Ovary (tissue), 7 donors: ENCODE measurements at regions not wholly inside any gene's neighbourhood (a gene's known extent, or its start where the extent isn't known, plus 50 kb on each side); places are given as distances from the start of the nearest gene placed in this dataset.

Experiments used
- DNase-seq, 5 donors: peaks; one replicate each; pipeline ENCODE4 v3.0.0-alpha.2; 2019 to 2020
- H3K27ac ChIP-seq, 2 donors: fragments of 200-600 bp; one replicate each; pipeline versions ENCODE4 v1.5.1 to v1.8.0; 2019 to 2022
- H3K27me3 ChIP-seq: fragments of 200-600 bp; one replicate; pipeline ENCODE4 v1.8.0; 2022
- H3K36me3 ChIP-seq: fragments of 200-600 bp; sonication (generic); one replicate; pipeline ENCODE4 v1.5.1; 2019
- H3K4me1 ChIP-seq: one replicate; pipeline ENCODE4 v1.8.1; 2013; ENCODE audit warnings: mild to moderate bottlenecking, moderate library complexity; ENCODE audit not compliant: insufficient read depth
- H3K4me3 ChIP-seq: fragments of 200-600 bp; sonication (generic); one replicate; pipeline ENCODE4 v1.5.1; 2017
- H3K9me3 ChIP-seq, 2 donors: fragments of 200-600 bp in 1 of 2; sonication (generic) in 1 of 2; one replicate each; pipeline versions ENCODE4 v1.5.1 to v1.8.1; 2013 to 2019; ENCODE audit warnings: mild to moderate bottlenecking in 1 of 2, moderate library complexity in 1 of 2
- CTCF ChIP-seq, 3 donors: fragments of 450-650 bp in 2 of 3; fragments of 200-600 bp in 1 of 3; IDR thresholded peaks; one replicate each; pipeline versions ENCODE4 v1.5.1 to v1.8.0; 2016 to 2022; ENCODE audit warnings: antibody characterized with exemption in 3 of 3, mild to moderate bottlenecking in 1 of 3
- EP300 ChIP-seq: sonication (generic); formaldehyde crosslinking; IDR thresholded peaks from one replicate; pipeline ENCODE4 v1.6.1; 2017; ENCODE audit warnings: antibody characterized with exemption
- POLR2A ChIP-seq: fragments of 450-650 bp; IDR thresholded peaks from one replicate; pipeline ENCODE4 v1.6.1; 2017; ENCODE audit warnings: antibody characterized with exemption, mild to moderate bottlenecking, moderate library complexity
- WGBS, 3 donors: extraction: QIAGEN DNeasy Blood & Tissue Kit in 1 of 3; methylation state at CpG; one replicate each; pipeline versions ENCODE4 v1.1.5 to v1.1.7; 2013 to 2017; 5-methylcytosine and 5-hydroxymethylcytosine counted together
- intact Hi-C, 4 donors: fragments of 100-400 bp; cut with DNase I; formaldehyde crosslinking; loops; one replicate each; pipeline versions ENCODE4 v1.11.0 to v1.15.1; 2022 to 2023
- donor health status: DM: no; HTN: no; CAD: no; lungs with moderate emphysema.
- donor health status: DM: no; HTN: no; CAD: no.
- donor health status: Bipolar disorder and iron deficiency.
- donor health status: DM: no; HTN: no; CAD: no.
- donor health status: DM: yes; HTN: yes; CAD: no.

- no peaks in the 10 kb centered on the region for H3K4me1 ChIP-seq
- DNase-seq = no peak
- no peak for TF ChIP-seq EP300
- TF ChIP-seq POLR2A = no peak
- no peak for TF ChIP-seq CTCF (IDR thresholded peaks at IDR 0.05)
- no peak overlapping the region for H3K4me3 ChIP-seq
- no peaks in the 10 kb centered on the region for H3K27me3 ChIP-seq
- no peak overlapping the region for H3K27ac ChIP-seq
- no peaks in the 10 kb centered on the region for H3K36me3 ChIP-seq
- 13 to 23% (median 21%) methylated on average over 2 of the region's 2 CpGs for WGBS, 3 donors
- intact Hi-C loops = no loop called here
- H3K9me3 ChIP-seq = no peaks in the 10 kb centered on the region
These were observed 1255.4 kb upstream of the SPRY2 start for GRCh38 chr13:81596224-81596753.

- H3K36me3 ChIP-seq = no peaks in the 10 kb centered on the region
- H3K9me3 ChIP-seq = no peaks in the 10 kb centered on the region
- no peak overlapping the region for H3K4me3 ChIP-seq
- WGBS, 3 donors = 55 to 68% (median 65%) methylated on average over 3 of the region's 3 CpGs
- H3K4me1 ChIP-seq = no peaks in the 10 kb centered on the region
- no peak for DNase-seq
- H3K27ac ChIP-seq = no peak overlapping the region
- intact Hi-C loops = no loop called here
- TF ChIP-seq POLR2A (no peak), EP300 (no peak), CTCF (IDR thresholded peaks at IDR 0.05) (no peak)
- no peaks in the 10 kb centered on the region for H3K27me3 ChIP-seq
These were observed 1250.7 kb upstream of the SPRY2 start for GRCh38 chr13:81591528-81592220.

GRCh38 chr13:81582381-81582780 lies 1241.5 kb upstream of the SPRY2 start:
- no peak for DNase-seq
- Histone ChIP-seq H3K4me3 (no peak overlapping the region), H3K4me1 (no peaks in the 10 kb centered on the region), H3K9me3 (no peaks in the 10 kb centered on the region), H3K27ac (no peak overlapping the region), H3K27me3 (no peaks in the 10 kb centered on the region), H3K36me3 (no peaks in the 10 kb centered on the region)
- intact Hi-C loops = no loop called here
- TF ChIP-seq CTCF (IDR thresholded peaks at IDR 0.05) (no peak), EP300 (no peak), POLR2A (no peak)

GRCh38 chr13:81577601-81578195 lies 1236.8 kb upstream of the SPRY2 start:
- Histone ChIP-seq H3K9me3 (no peaks in the 10 kb centered on the region), H3K4me1 (no peaks in the 10 kb centered on the region), H3K36me3 (no peaks in the 10 kb centered on the region), H3K4me3 (no peak overlapping the region), H3K27me3 (no peaks in the 10 kb centered on the region), H3K27ac (no peak overlapping the region)
- intact Hi-C loops = no loop called here
- WGBS, 3 donors = 3 to 10% (median 9%) methylated on average over 2 of the region's 2 CpGs
- TF ChIP-seq EP300 (no peak), POLR2A (no peak), CTCF (IDR thresholded peaks at IDR 0.05) (no peak)
- DNase-seq = no peak
